PC-3 (cell line): ENCODE measurements at regions not wholly inside any gene's neighbourhood (a gene's known extent, or its start where the extent isn't known, plus 50 kb on each side); places are given as distances from the start of the nearest gene placed in this dataset.
A peak's percentile ranks its signal among the peaks of the same experiment; 100 is the strongest.

ENCODE experiments used
- ATAC-seq: fragments of 200-7000 bp; cut with Tn5 transposase; 2 replicates; pipeline ENCODE4 v1.9.1; 2020; ENCODE audit warnings: mild to moderate bottlenecking, moderate library complexity
- BruUV-seq: library from RNA; stranded (reverse); fragments of 400-500 nt; replicated peaks from 2 replicates; lab custom pipeline; 2021; lab: Mats Ljungman, UMichigan
- CTCF ChIA-PET: fragments of 300-600 bp; sonication (Branson Sonifier 250); formaldehyde crosslinking; loops from one replicate; lab custom pipeline; 2022; ENCODE audit warnings: antibody characterized with exemption; lab: Charles Lee
- POLR2A ChIA-PET: fragments of 300-600 bp; sonication (Branson Sonifier 250); formaldehyde crosslinking; loops from one replicate; lab custom pipeline; 2022; ENCODE audit warnings: antibody characterized with exemption; ENCODE audit not compliant: unreplicated experiment; lab: Charles Lee
- DNase-seq: peaks from one replicate; pipeline ENCODE4 v3.0.0-alpha.2; 2015
- H2AFZ ChIP-seq: fragments of 300-600 bp; sonication (generic); 2 replicates; pipeline ENCODE4 v1.6.0; 2016; ENCODE audit warnings: antibody characterized with exemption, low read length
- H3F3A ChIP-seq: fragments of 300-600 bp; sonication (generic); one replicate; pipeline ENCODE4 v1.6.0; 2017; ENCODE audit warnings: antibody characterized with exemption, low read length, control low read depth, mild to moderate bottlenecking; ENCODE audit not compliant: unreplicated experiment
- H3K27ac ChIP-seq: fragments of 300-600 bp; sonication (generic); 2 replicates; pipeline ENCODE4 v1.5.1; 2016; ENCODE audit warnings: mild to moderate bottlenecking, low read length
- H3K27me3 ChIP-seq: fragments of 300-600 bp; sonication (generic); 2 replicates; pipeline ENCODE4 v1.6.1; 2016; ENCODE audit warnings: low read length, mixed read lengths
- H3K36me3 ChIP-seq: fragments of 300-600 bp; sonication (generic); 2 replicates; pipeline ENCODE4 v1.6.1; 2016; ENCODE audit warnings: low read depth, mixed run types, low read length, mixed read lengths
- H3K4me1 ChIP-seq: fragments of 300-600 bp; sonication (generic); 2 replicates; pipeline ENCODE4 v1.5.1; 2016; ENCODE audit warnings: low read length; ENCODE audit not compliant: insufficient read depth
- H3K4me2 ChIP-seq: fragments of 300-600 bp; sonication (generic); 2 replicates; pipeline ENCODE4 v1.6.0; 2016; ENCODE audit warnings: low read length
- H3K4me3 ChIP-seq: fragments of 300-600 bp; sonication (generic); 2 replicates; pipeline ENCODE4 v1.5.1; 2016; ENCODE audit warnings: mild to moderate bottlenecking, low read length, mixed read lengths
- H3K79me2 ChIP-seq: fragments of 300-600 bp; sonication (generic); 2 replicates; pipeline ENCODE4 v1.6.1; 2017; ENCODE audit warnings: low read length, mixed read lengths
- H3K9ac ChIP-seq: fragments of 300-600 bp; sonication (generic); 2 replicates; pipeline ENCODE4 v1.6.0; 2016; ENCODE audit warnings: mild to moderate bottlenecking, low read length
- H3K9me2 ChIP-seq: fragments of 300-600 bp; sonication (generic); replicated peaks from 2 replicates; pipeline ENCODE4 v1.6.1; 2016; ENCODE audit warnings: mixed run types, low read length, mixed read lengths
- H3K9me3 ChIP-seq: fragments of 300-600 bp; sonication (generic); 2 replicates; pipeline ENCODE4 v1.6.1; 2016; ENCODE audit warnings: low read length, mixed read lengths
- H4K20me1 ChIP-seq: fragments of 300-600 bp; sonication (generic); 2 replicates; pipeline ENCODE4 v1.6.1; 2016; ENCODE audit warnings: low read length, mixed read lengths
- CTCF ChIP-seq: fragments of 300-600 bp; sonication (generic); conservative IDR thresholded peaks from 2 replicates; pipeline ENCODE4 v1.5.1; 2017; ENCODE audit warnings: antibody characterized with exemption, low read depth, mild to moderate bottlenecking, low read length
- EZH2 ChIP-seq: fragments of 300-600 bp; sonication (generic); IDR thresholded peaks from one replicate; pipeline ENCODE4 v1.6.1; 2017; ENCODE audit warnings: antibody characterized with exemption, mild to moderate bottlenecking, low read length; ENCODE audit not compliant: unreplicated experiment
- EZH2phosphoT487 ChIP-seq: fragments of 300-600 bp; sonication (generic); IDR thresholded peaks from 2 replicates; pipeline ENCODE4 v1.6.1; 2018; ENCODE audit warnings: mild to moderate bottlenecking, antibody characterized with exemption, low read length, borderline replicate concordance
- intact Hi-C: fragments of 100-400 bp; cut with micrococcal nuclease; formaldehyde crosslinking; loops from 2 replicates; pipeline ENCODE4 v1.9.0; 2023

GRCh38 chr3:194009892-194010533 lies 125.9 kb upstream of the HES1 start:
- no peak overlapping the region for H3K4me3 ChIP-seq
- no peaks in the 10 kb centered on the region for H3F3A ChIP-seq
- H3K36me3 ChIP-seq, result no peaks in the 10 kb centered on the region
- TF ChIP-seq EZH2phosphoT487 (no peak), EZH2 (no peak), CTCF (no peak)
- intact Hi-C loops, result no loop called here
- no peaks in the 10 kb centered on the region for H3K9me2 ChIP-seq
- BruUV-seq, result no TSS peak
- H2AFZ ChIP-seq, result no peak overlapping the region
- no peaks in the 10 kb centered on the region for H3K9me3 ChIP-seq
- no peaks in the 10 kb centered on the region for H4K20me1 ChIP-seq
- ChIA-PET CTCF (no interaction called here), POLR2A (interaction anchor here (0.6 kb wide), 1 partner anchor 106 kb away, joined by 4 read pairs; no protein-coding TSS in a partner anchor)
- ATAC-seq, result peak; percentile 23
- no peak overlapping the region for H3K9ac ChIP-seq
- no peak overlapping the region for H3K4me2 ChIP-seq
- no peak overlapping the region for H3K27ac ChIP-seq
- DNase-seq, result no peak
- H3K4me1 ChIP-seq, result peaks cover 12% of the 10 kb centered on the region
- no peaks in the 10 kb centered on the region for H3K79me2 ChIP-seq
- H3K27me3 ChIP-seq, result no peaks in the 10 kb centered on the region

- POLR2A ChIA-PET, result interaction anchor here (0.6 kb wide), 1 partner anchor 9 kb away, joined by 4 read pairs; no protein-coding TSS in a partner anchor
- Histone ChIP-seq H2AFZ (no peak overlapping the region), H3K9me3 (no peaks in the 10 kb centered on the region), H3K27me3 (no peaks in the 10 kb centered on the region), H3K36me3 (no peaks in the 10 kb centered on the region), H3K9me2 (no peaks in the 10 kb centered on the region), H3K9ac (no peak overlapping the region), H3F3A (no peaks in the 10 kb centered on the region), H3K4me3 (no peak overlapping the region), H3K27ac (no peak overlapping the region), H4K20me1 (no peaks in the 10 kb centered on the region), H3K4me1 (no peaks in the 10 kb centered on the region), H3K79me2 (no peaks in the 10 kb centered on the region), H3K4me2 (no peak overlapping the region)
- BruUV-seq, result no TSS peak
- intact Hi-C loops, result no loop called here
- TF ChIP-seq EZH2phosphoT487 (no peak), CTCF (no peak), EZH2 (no peak)
- DNase-seq (no peak), ATAC-seq (no peak)
- CTCF ChIA-PET, result no interaction called here
These were observed 124.1 kb upstream of the HES1 start for GRCh38 chr3:194011807-194012206.

GRCh38 chr3:194013928-194014327 lies 122.0 kb upstream of the HES1 start:
- no peak overlapping the region for H3K27ac ChIP-seq
- POLR2A ChIA-PET, result interaction anchor here (0.6 kb wide), 1 partner anchor 57 kb away, joined by 20 read pairs; no protein-coding TSS in a partner anchor
- intact Hi-C loops, result no loop called here
- H3K36me3 ChIP-seq, result no peaks in the 10 kb centered on the region
- H3K4me3 ChIP-seq, result no peak overlapping the region
- H3K9ac ChIP-seq, result no peak overlapping the region
- H3K9me2 ChIP-seq, result no peaks in the 10 kb centered on the region
- no peaks in the 10 kb centered on the region for H3K79me2 ChIP-seq
- no peak for TF ChIP-seq CTCF
- no peak for TF ChIP-seq EZH2
- no peak for TF ChIP-seq EZH2phosphoT487
- no peaks in the 10 kb centered on the region for H3K27me3 ChIP-seq
- no peaks in the 10 kb centered on the region for H3F3A ChIP-seq
- BruUV-seq, result no TSS peak
- no peaks in the 10 kb centered on the region for H4K20me1 ChIP-seq
- H2AFZ ChIP-seq, result no peak overlapping the region
- H3K4me2 ChIP-seq, result no peak overlapping the region
- DNase-seq (no peak), ATAC-seq (no peak)
- no peaks in the 10 kb centered on the region for H3K9me3 ChIP-seq
- no peaks in the 10 kb centered on the region for H3K4me1 ChIP-seq
- CTCF ChIA-PET, result no interaction called here
